ENCODE measurements at regions not wholly inside any gene's neighbourhood (a gene's known extent, or its start where the extent isn't known, plus 50 kb on each side); places are given as distances from the start of the nearest gene placed in this dataset.

- no peak for DNase-seq
Observed at GRCh38 chr13:29713839-29714238, 118.4 kb upstream of the SLC7A1 start.

- no peak for DNase-seq
Observed at GRCh38 chr13:29711776-29712175, 116.3 kb upstream of the SLC7A1 start.

GRCh38 chr13:29710511-29710910 lies 115.0 kb upstream of the SLC7A1 start:
- no peak for DNase-seq

GRCh38 chr13:29709407-29710069 lies 114.0 kb upstream of the SLC7A1 start:
- peak; percentile 89 for DNase-seq

- DNase-seq: peak; percentile 53
Observed at GRCh38 chr13:29707876-29708543, 112.5 kb upstream of the SLC7A1 start.

- no peak for DNase-seq
Observed at GRCh38 chr13:29706923-29707322, 111.4 kb upstream of the SLC7A1 start.

GRCh38 chr13:29704648-29705047 lies 109.2 kb upstream of the SLC7A1 start:
- DNase-seq: no peak

GRCh38 chr13:29703421-29703820 lies 107.9 kb upstream of the SLC7A1 start:
- no peak for DNase-seq

- no peak for DNase-seq
Observed at GRCh38 chr13:29702912-29703351, 107.4 kb upstream of the SLC7A1 start.

- no peak for DNase-seq
Observed at GRCh38 chr13:29698106-29698505, 102.6 kb upstream of the SLC7A1 start.

- DNase-seq: no peak
Observed at GRCh38 chr13:29696606-29697005, 101.1 kb upstream of the SLC7A1 start.

- DNase-seq: no peak
Observed at GRCh38 chr13:29693275-29693945, 97.9 kb upstream of the SLC7A1 start.

GRCh38 chr13:29689548-29689947 lies 94.1 kb upstream of the SLC7A1 start:
- no peak for DNase-seq

GRCh38 chr13:29688193-29688592 lies 92.7 kb upstream of the SLC7A1 start:
- DNase-seq: no peak

GRCh38 chr13:29684441-29684840 lies 89.0 kb upstream of the SLC7A1 start:
- no peak for DNase-seq

- no peak for DNase-seq
Observed at GRCh38 chr13:29683041-29683440, 87.6 kb upstream of the SLC7A1 start.

- no peak for DNase-seq
Observed at GRCh38 chr13:29681864-29682263, 86.4 kb upstream of the SLC7A1 start.

- peak; percentile 4 for DNase-seq
Observed at GRCh38 chr13:29679396-29680053, 84.0 kb upstream of the SLC7A1 start.

- no peak for DNase-seq
Observed at GRCh38 chr13:29677627-29678026, 82.1 kb upstream of the SLC7A1 start.

GRCh38 chr13:29676941-29677452 lies 81.5 kb upstream of the SLC7A1 start:
- DNase-seq: no peak

GRCh38 chr13:29676535-29676934 lies 81.0 kb upstream of the SLC7A1 start:
- no peak for DNase-seq

GRCh38 chr13:29674532-29674931 lies 79.0 kb upstream of the SLC7A1 start:
- no peak for DNase-seq

- DNase-seq: no peak
Observed at GRCh38 chr13:29664591-29664990, 69.1 kb upstream of the SLC7A1 start.
